Mammary epithelial cell (primary cell): ENCODE measurements at regions not wholly inside any gene's neighbourhood (a gene's known extent, or its start where the extent isn't known, plus 50 kb on each side); places are given as distances from the start of the nearest gene placed in this dataset.

Experiments
- EZH2 ChIP-seq: IDR thresholded peaks from 2 replicates; pipeline ENCODE4 v1.6.1; 2012; ENCODE audit warnings: low read length, inconsistent platforms, borderline replicate concordance
- TF ChIP-seq, protein P1 (sequence below), 2 donors: IDR thresholded peaks in 1 of 2; conservative IDR thresholded peaks in 1 of 2; 2 replicates each; pipeline ENCODE4 v1.5.1; 2011 to 2012; ENCODE audit warnings: inconsistent platforms in 2 of 2, low read length in 2 of 2, mild to moderate bottlenecking in 2 of 2, control low read depth in 1 of 2, low read depth in 1 of 2; ENCODE audit not compliant: insufficient read depth in 1 of 2; ENCODE audit errors: extremely low read depth in 1 of 2

DNA sequence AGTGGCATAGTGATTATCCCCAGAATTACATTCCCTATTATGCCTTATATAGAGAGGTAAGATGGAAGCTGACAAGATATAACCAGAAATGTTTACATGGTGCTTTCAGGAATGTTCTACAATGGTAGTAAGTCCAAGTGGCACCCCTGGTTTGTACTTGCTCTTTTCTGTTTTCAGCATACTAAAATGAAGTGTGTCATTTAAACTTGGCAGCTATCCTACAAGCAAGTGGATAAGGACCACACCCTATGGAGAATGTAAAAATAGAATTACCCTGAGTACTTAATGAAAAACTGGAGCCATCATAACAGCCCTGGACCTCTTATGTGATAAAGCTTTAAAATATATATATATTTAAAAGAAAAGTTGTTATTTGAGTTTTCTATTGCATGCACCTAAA is 1012.7 kb upstream of the CADM2 start:
- TF ChIP-seq, protein P1, sequence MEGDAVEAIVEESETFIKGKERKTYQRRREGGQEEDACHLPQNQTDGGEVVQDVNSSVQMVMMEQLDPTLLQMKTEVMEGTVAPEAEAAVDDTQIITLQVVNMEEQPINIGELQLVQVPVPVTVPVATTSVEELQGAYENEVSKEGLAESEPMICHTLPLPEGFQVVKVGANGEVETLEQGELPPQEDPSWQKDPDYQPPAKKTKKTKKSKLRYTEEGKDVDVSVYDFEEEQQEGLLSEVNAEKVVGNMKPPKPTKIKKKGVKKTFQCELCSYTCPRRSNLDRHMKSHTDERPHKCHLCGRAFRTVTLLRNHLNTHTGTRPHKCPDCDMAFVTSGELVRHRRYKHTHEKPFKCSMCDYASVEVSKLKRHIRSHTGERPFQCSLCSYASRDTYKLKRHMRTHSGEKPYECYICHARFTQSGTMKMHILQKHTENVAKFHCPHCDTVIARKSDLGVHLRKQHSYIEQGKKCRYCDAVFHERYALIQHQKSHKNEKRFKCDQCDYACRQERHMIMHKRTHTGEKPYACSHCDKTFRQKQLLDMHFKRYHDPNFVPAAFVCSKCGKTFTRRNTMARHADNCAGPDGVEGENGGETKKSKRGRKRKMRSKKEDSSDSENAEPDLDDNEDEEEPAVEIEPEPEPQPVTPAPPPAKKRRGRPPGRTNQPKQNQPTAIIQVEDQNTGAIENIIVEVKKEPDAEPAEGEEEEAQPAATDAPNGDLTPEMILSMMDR (conservative IDR thresholded peaks at IDR 0.05 in 1 of 2, IDR thresholded peaks at IDR 0.05 in 1 of 2; ENCODE audit: extremely low read depth in 1 of 2, insufficient read depth in 1 of 2, low read depth in 1 of 2, low read length in 2 of 2) = no peak
- no peak for TF ChIP-seq EZH2
